B cell (primary cell): ENCODE measurements at regions not wholly inside any gene's neighbourhood (a gene's known extent, or its start where the extent isn't known, plus 50 kb on each side); places are given as distances from the start of the nearest gene placed in this dataset.

Experiments used
- ATAC-seq: fragments of 200-7000 bp; cut with Tn5 transposase; one replicate; pipeline ENCODE4 v1.10.0; 2021; ENCODE audit warnings: low read depth, mild to moderate bottlenecking, moderate number of reproducible peaks, moderate library complexity
- CTCF ChIA-PET: fragments of 350-600 bp; sonication (Branson Sonifier 250); formaldehyde crosslinking; loops from one replicate; lab custom pipeline; 2021; ENCODE audit warnings: antibody characterized with exemption, inconsistent platforms; lab: Charles Lee
- POLR2A ChIA-PET: fragments of 350-600 bp; sonication (Branson Sonifier 250); formaldehyde crosslinking; loops from one replicate; lab custom pipeline; 2021; ENCODE audit warnings: antibody characterized with exemption; lab: Charles Lee
- DNase-seq: peaks from one replicate; pipeline ENCODE4 v3.0.0; 2013
- H2AFZ ChIP-seq: 2 replicates; pipeline ENCODE4 v1.6.1; 2012; ENCODE audit warnings: mild to moderate bottlenecking, low read depth, low read length; ENCODE audit not compliant: insufficient read depth, poor library complexity, severe bottlenecking
- H3K27ac ChIP-seq, 2 donors: 1 replicate in 1 of 2; 2 replicates in 1 of 2; pipeline ENCODE4 v1.5.1; 2012 to 2013; ENCODE audit warnings: low read length in 2 of 2, mild to moderate bottlenecking in 2 of 2, moderate library complexity in 1 of 2
- H3K27me3 ChIP-seq, 4 experiments: fragments of 200-600 bp in 1 of 4; sonication (generic) in 1 of 4; replicated peaks in 1 of 4; 1 replicate in 2 of 4; 2 replicates in 2 of 4; pipeline versions ENCODE4 v1.6.1 to v1.7.0; 2013 to 2016; ENCODE audit warnings: low read length in 3 of 4, mild to moderate bottlenecking in 2 of 4, mixed read lengths in 1 of 4, moderate library complexity in 1 of 4; ENCODE audit not compliant: insufficient read depth in 4 of 4, control insufficient read depth in 3 of 4; ENCODE audit errors: control extremely low read depth in 1 of 4
- H3K36me3 ChIP-seq, 2 experiments: replicated peaks in 1 of 2; 1 replicate in 1 of 2; 2 replicates in 1 of 2; pipeline versions ENCODE4 v1.6.1 to v1.7.1; 2013; ENCODE audit warnings: low read length in 1 of 2; ENCODE audit not compliant: insufficient read depth in 2 of 2, control insufficient read depth in 1 of 2; ENCODE audit errors: control extremely low read depth in 1 of 2, extremely low read depth in 1 of 2
- H3K4me1 ChIP-seq, 2 donors: fragments of 200-600 bp in 1 of 2; sonication (generic) in 1 of 2; 1 replicate in 1 of 2; 2 replicates in 1 of 2; pipeline versions ENCODE4 v1.5.1 to v1.6.1; 2013 to 2017; ENCODE audit warnings: low read length in 2 of 2; ENCODE audit not compliant: control insufficient read depth in 2 of 2, insufficient read depth in 2 of 2
- H3K4me2 ChIP-seq: replicated peaks from 2 replicates; pipeline ENCODE3; 2012; ENCODE audit warnings: mild to moderate bottlenecking, low read depth, low read length; ENCODE audit not compliant: poor library complexity, severe bottlenecking
- H3K4me3 ChIP-seq, 5 experiments: fragments of 200-600 bp in 1 of 5; sonication (generic) in 1 of 5; 1 replicate in 3 of 5; 2 replicates in 2 of 5; pipeline versions ENCODE4 v1.5.1 to v1.7.0; 2011 to 2016; ENCODE audit warnings: low read length in 4 of 5, mild to moderate bottlenecking in 4 of 5, low read depth in 2 of 5, control low read depth in 1 of 5, moderate library complexity in 1 of 5; ENCODE audit not compliant: insufficient read depth in 1 of 5; ENCODE audit errors: control extremely low read depth in 1 of 5, extremely low read depth in 1 of 5
- H3K79me2 ChIP-seq: fragments of 200-600 bp; sonication (generic); one replicate; pipeline ENCODE4 v1.6.0; 2016; ENCODE audit warnings: low read length; ENCODE audit not compliant: control insufficient read depth, insufficient read depth
- H3K9ac ChIP-seq: fragments of 200-600 bp; sonication (generic); 2 replicates; pipeline ENCODE4 v1.6.1; 2017; ENCODE audit warnings: mild to moderate bottlenecking, low read length, moderate library complexity
- H3K9me3 ChIP-seq, 3 donors: one replicate each; pipeline versions ENCODE4 v1.6.1 to v1.7.1; 2013; ENCODE audit warnings: low read length in 2 of 3; ENCODE audit not compliant: control insufficient read depth in 2 of 3, insufficient read depth in 1 of 3; ENCODE audit errors: control extremely low read depth in 1 of 3
- H4K20me1 ChIP-seq: 2 replicates; pipeline ENCODE4 v1.6.0; 2012; ENCODE audit warnings: mild to moderate bottlenecking, low read length; ENCODE audit not compliant: insufficient read depth, control insufficient read depth, poor library complexity, severe bottlenecking
- H3K27ac Mint-ChIP-seq: one replicate; pipeline ENCODE4 v1.8.0; 2021; ENCODE audit warnings: mixed read lengths
- H3K27me3 Mint-ChIP-seq: one replicate; pipeline ENCODE4 v1.8.0; 2021; ENCODE audit warnings: mixed read lengths
- H3K4me1 Mint-ChIP-seq: one replicate; pipeline ENCODE4 v1.8.0; 2021; ENCODE audit warnings: mixed read lengths
- H3K4me3 Mint-ChIP-seq: one replicate; pipeline ENCODE4 v1.8.0; 2021; ENCODE audit warnings: mixed read lengths
- H3K9me3 Mint-ChIP-seq: one replicate; pipeline ENCODE4 v1.8.0; 2022; ENCODE audit warnings: mixed read lengths; ENCODE audit not compliant: insufficient read depth
- CTCF ChIP-seq: fragments of 200-600 bp; IDR thresholded peaks from one replicate; pipeline ENCODE4 v1.8.0; 2022; ENCODE audit warnings: antibody characterized with exemption, mild to moderate bottlenecking
- EZH2 ChIP-seq: IDR thresholded peaks from 2 replicates; pipeline ENCODE4 v1.6.1; 2012; ENCODE audit warnings: borderline replicate concordance, low read depth, mild to moderate bottlenecking, moderate library complexity, low read length; ENCODE audit not compliant: insufficient read depth, poor library complexity, severe bottlenecking
- WGBS: methylation state at CpG from one replicate; pipeline ENCODE4 v1.1.5; 2013; ENCODE audit warnings: missing lambda C conversion rate; ENCODE audit not compliant: insufficient coverage; 5-methylcytosine and 5-hydroxymethylcytosine counted together
- intact Hi-C: fragments of 100-400 bp; cut with micrococcal nuclease; formaldehyde crosslinking; loops from one replicate; pipeline ENCODE4 v1.10.0; 2022

GRCh38 chr6:102352552-102352951, 959.0 kb downstream of the GRIK2 start:
- Histone ChIP-seq H3K4me1 (no peaks in the 10 kb centered on the region), H4K20me1 (no peaks in the 10 kb centered on the region), H3K27me3 (no peaks in the 10 kb centered on the region), H3K36me3 (no peaks in the 10 kb centered on the region), H3K4me2 (no peak overlapping the region), H3K79me2 (no peaks in the 10 kb centered on the region), H3K27ac (no peak overlapping the region), H3K9me3 (peaks cover 0 to 2% (median 0%) of the 10 kb centered on the region in 3 donors), H2AFZ (no peak overlapping the region), H3K4me3 (no peak overlapping the region), H3K9ac (no peak overlapping the region)
- POLR2A ChIA-PET: no interaction called here
- Mint-ChIP-seq H3K27ac (no peak overlapping the region), H3K4me1 (no peaks in the 10 kb centered on the region), H3K4me3 (no peak overlapping the region), H3K27me3 (no peaks in the 10 kb centered on the region), H3K9me3 (no peaks in the 10 kb centered on the region)
- no peak for DNase-seq
- intact Hi-C loops: no loop called here
- WGBS: 62% methylated on average over 1 of the region's 5 CpGs
- TF ChIP-seq CTCF (no peak), EZH2 (no peak)
- ATAC-seq: no peak
- CTCF ChIA-PET: no interaction called here

- Mint-ChIP-seq H3K4me3 (no peak overlapping the region), H3K27ac (no peak overlapping the region), H3K27me3 (no peaks in the 10 kb centered on the region), H3K4me1 (no peaks in the 10 kb centered on the region), H3K9me3 (no peaks in the 10 kb centered on the region)
- WGBS: no CpG with 5 or more reads among the region's 2 CpGs
- CTCF ChIA-PET: no interaction called here
- no peaks in the 10 kb centered on the region for H4K20me1 ChIP-seq
- no peak overlapping the region for H3K27ac ChIP-seq
- H3K79me2 ChIP-seq: no peaks in the 10 kb centered on the region
- DNase-seq (no peak), ATAC-seq (no peak)
- no peaks in the 10 kb centered on the region for H3K9me3 ChIP-seq
- H3K9ac ChIP-seq: no peak overlapping the region
- POLR2A ChIA-PET: no interaction called here
- no peaks in the 10 kb centered on the region for H3K4me1 ChIP-seq
- H3K36me3 ChIP-seq: no peaks in the 10 kb centered on the region
- no peaks in the 10 kb centered on the region for H3K27me3 ChIP-seq
- intact Hi-C loops: no loop called here
- H3K4me3 ChIP-seq: no peak overlapping the region
- H3K4me2 ChIP-seq: no peak overlapping the region
- TF ChIP-seq EZH2 (no peak), CTCF (no peak)
- H2AFZ ChIP-seq: no peak overlapping the region
Observed at GRCh38 chr6:102344769-102345168, 951.3 kb downstream of the GRIK2 start.
